ENCODE measurements at regions not wholly inside any gene's neighbourhood (a gene's known extent, or its start where the extent isn't known, plus 50 kb on each side); places are given as distances from the start of the nearest gene placed in this dataset.

- TF ChIP-seq TAF1 (IDR thresholded peaks at IDR 0.05; ENCODE audit: borderline replicate concordance, low read depth, low read length), result no peak
- TF ChIP-seq POLR2A (IDR thresholded peaks at IDR 0.05; ENCODE audit: low read depth, low read length), result no peak
These were observed 359.8 kb upstream of the SETBP1 start for GRCh38 chr18:44320619-44321460.
